ENCODE measurements at regions not wholly inside any gene's neighbourhood (a gene's known extent, or its start where the extent isn't known, plus 50 kb on each side); places are given as distances from the start of the nearest gene placed in this dataset.
A peak's percentile ranks its signal among the peaks of the same experiment; 100 is the strongest.

DNA sequence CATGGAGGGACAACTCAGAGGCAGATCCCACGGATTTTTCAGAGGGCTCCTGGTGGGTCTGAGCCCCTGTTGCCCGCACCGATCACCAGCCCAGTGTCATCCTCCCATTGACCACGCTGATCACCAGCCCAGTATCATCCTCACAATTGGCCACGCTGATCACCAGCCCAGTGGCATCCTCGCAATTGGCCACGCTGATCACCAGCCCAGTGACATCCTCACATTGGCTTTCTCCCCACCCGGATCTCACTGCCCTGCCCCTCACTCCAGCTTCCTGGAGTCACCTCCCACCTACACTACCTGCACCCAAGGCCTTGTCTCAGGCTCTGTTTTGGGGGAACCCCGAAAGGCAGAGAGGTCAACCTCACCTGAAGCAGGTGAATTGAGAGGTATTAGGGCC lies 358.2 kb upstream of the TNRC6C start:
- no peak for DNase-seq (ENCODE audit: low spot score)
- in situ Hi-C loops (cut with MboI; ENCODE audit: low sequenced_read_pairs, unreplicated experiment) = no loop called here
- TF ChIP-seq, protein P1, sequence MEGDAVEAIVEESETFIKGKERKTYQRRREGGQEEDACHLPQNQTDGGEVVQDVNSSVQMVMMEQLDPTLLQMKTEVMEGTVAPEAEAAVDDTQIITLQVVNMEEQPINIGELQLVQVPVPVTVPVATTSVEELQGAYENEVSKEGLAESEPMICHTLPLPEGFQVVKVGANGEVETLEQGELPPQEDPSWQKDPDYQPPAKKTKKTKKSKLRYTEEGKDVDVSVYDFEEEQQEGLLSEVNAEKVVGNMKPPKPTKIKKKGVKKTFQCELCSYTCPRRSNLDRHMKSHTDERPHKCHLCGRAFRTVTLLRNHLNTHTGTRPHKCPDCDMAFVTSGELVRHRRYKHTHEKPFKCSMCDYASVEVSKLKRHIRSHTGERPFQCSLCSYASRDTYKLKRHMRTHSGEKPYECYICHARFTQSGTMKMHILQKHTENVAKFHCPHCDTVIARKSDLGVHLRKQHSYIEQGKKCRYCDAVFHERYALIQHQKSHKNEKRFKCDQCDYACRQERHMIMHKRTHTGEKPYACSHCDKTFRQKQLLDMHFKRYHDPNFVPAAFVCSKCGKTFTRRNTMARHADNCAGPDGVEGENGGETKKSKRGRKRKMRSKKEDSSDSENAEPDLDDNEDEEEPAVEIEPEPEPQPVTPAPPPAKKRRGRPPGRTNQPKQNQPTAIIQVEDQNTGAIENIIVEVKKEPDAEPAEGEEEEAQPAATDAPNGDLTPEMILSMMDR (IDR thresholded peaks at IDR 0.05; ENCODE audit: borderline replicate concordance, control extremely low read depth, extremely low read depth, insufficient read depth, missing control alignments) = no peak

- DNase-seq (ENCODE audit: low spot score) = peak; percentile 10
- in situ Hi-C loops (cut with MboI; ENCODE audit: low sequenced_read_pairs, unreplicated experiment) = no loop called here
- TF ChIP-seq, protein P1 (IDR thresholded peaks at IDR 0.05; ENCODE audit: borderline replicate concordance, control extremely low read depth, extremely low read depth, insufficient read depth, missing control alignments) = no peak
These were observed 357.2 kb upstream of the TNRC6C start for GRCh38 chr17:77601054-77601979.

GRCh38 chr17:77602062-77602746 lies 356.3 kb upstream of the TNRC6C start:
- peak; percentile 19 for DNase-seq (ENCODE audit: low spot score)
- in situ Hi-C loops (cut with MboI; ENCODE audit: low sequenced_read_pairs, unreplicated experiment) = no loop called here
- TF ChIP-seq, protein P1 (IDR thresholded peaks at IDR 0.05; ENCODE audit: borderline replicate concordance, control extremely low read depth, extremely low read depth, insufficient read depth, missing control alignments) = no peak

DNA sequence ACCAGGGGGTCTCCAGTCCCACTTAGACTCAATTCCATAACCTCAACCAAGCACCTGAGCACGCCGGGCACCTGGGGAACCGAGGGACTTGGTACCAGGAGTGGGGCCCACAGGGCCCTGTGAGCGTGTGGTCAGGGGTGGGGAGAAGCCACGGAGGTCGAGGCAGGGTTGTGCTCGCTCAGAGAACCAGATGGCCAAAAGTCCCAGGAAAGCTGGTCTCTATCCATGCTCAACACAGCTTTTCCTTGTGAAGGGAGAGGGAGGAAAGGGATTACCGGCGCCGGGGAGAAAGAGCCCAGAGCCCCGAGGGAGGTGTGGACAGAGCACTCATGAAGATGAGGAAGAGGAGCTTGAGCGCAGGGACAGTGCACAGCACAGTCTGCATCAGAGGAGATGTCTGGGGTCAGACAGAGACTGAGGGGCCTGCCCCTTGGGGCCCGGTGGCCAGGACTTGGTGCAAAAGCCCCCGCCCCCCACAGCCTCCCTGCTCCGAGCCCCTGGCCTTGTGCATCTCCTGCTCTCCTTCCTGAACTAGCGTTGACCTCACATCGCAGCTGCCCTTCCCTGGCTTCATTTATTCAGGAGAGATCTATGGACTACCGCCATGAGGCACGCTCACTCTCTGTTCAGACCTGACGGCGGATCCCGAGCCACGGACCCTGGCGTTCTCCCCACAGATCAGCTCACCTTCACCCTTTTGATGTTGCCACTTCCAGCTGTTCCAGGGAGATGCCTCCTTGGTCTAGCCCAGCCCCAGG lies 355.4 kb upstream of the TNRC6C start:
- TF ChIP-seq, protein P1 (IDR thresholded peaks at IDR 0.05; ENCODE audit: borderline replicate concordance, control extremely low read depth, extremely low read depth, insufficient read depth, missing control alignments) = no peak
- DNase-seq (ENCODE audit: low spot score) = no peak
- in situ Hi-C loops (cut with MboI; ENCODE audit: low sequenced_read_pairs, unreplicated experiment) = no loop called here

DNA sequence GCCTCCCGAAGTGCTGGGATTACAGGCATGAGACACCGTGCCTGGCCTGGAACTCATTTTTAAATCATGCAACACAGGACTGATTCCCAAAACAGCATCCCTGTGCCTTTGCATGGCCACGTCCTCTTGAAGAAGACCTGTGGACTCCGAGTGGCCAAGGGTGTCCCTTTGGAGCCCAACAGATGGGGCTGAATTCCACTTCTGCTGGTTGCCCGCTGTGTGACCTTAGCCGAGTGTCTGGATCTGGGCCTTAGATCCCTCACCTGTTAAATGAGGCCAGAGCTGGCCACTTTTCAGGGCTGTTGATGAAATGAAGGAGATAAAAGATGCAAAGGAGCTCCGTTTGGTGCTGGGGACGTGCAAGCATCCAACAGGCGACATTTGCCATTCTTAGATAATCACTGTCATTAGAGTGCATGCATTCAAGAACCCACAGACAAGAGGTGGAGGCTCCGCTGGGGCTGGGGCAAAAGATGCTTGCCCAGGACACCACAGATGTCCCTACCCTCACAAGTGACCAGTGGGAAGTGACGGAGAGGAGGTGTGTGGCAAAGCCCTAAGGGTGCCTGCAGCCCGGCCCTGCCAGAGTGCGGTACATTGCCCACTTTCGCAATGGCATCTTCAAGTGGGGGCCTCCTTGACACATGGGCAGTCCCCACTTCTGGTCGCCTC lies 354.1 kb upstream of the TNRC6C start:
- no peak for DNase-seq (ENCODE audit: low spot score)
- in situ Hi-C loops (cut with MboI; ENCODE audit: low sequenced_read_pairs, unreplicated experiment) = no loop called here
- TF ChIP-seq, protein P1 (IDR thresholded peaks at IDR 0.05; ENCODE audit: borderline replicate concordance, control extremely low read depth, extremely low read depth, insufficient read depth, missing control alignments) = no peak

DNA sequence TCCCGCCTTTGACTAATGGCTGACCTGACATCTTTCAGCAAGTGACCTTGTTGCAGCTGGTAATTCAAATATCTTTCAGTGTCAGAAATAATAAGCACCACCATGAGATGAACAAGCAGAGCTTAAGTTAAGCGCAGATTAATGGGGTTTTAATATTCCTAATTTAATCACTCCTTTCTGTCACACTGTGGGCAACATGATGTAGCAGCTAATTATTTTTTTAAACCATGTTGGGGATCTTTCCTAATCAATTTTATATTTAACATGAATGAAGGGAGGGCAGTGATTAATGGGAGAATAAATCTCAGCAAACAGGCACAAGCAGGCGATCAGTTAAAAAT lies 353.6 kb upstream of the TNRC6C start:
- TF ChIP-seq, protein P1 (IDR thresholded peaks at IDR 0.05; ENCODE audit: borderline replicate concordance, control extremely low read depth, extremely low read depth, insufficient read depth, missing control alignments) = no peak
- in situ Hi-C loops (cut with MboI; ENCODE audit: low sequenced_read_pairs, unreplicated experiment) = no loop called here

More for the DNA sequence above, 353.6 kb upstream of the TNRC6C start:
- no peak for DNase-seq (ENCODE audit: low spot score)
